ENCODE measurements at regions not wholly inside any gene's neighbourhood (a gene's known extent, or its start where the extent isn't known, plus 50 kb on each side); places are given as distances from the start of the nearest gene placed in this dataset.

- no peak for TF ChIP-seq SCRT2 (tag by site-specific recombination; IDR thresholded peaks at IDR 0.05)
- no peak for TF ChIP-seq SCRT1 (tag by site-specific recombination; IDR thresholded peaks at IDR 0.05; ENCODE audit: borderline replicate concordance)
- no peak for TF ChIP-seq ZNF292 (tag by site-specific recombination; IDR thresholded peaks at IDR 0.05; ENCODE audit: borderline replicate concordance, low read depth)
- no peak for TF ChIP-seq ZNF704 (tag by site-specific recombination; IDR thresholded peaks at IDR 0.05)
- TF ChIP-seq, protein P1, sequence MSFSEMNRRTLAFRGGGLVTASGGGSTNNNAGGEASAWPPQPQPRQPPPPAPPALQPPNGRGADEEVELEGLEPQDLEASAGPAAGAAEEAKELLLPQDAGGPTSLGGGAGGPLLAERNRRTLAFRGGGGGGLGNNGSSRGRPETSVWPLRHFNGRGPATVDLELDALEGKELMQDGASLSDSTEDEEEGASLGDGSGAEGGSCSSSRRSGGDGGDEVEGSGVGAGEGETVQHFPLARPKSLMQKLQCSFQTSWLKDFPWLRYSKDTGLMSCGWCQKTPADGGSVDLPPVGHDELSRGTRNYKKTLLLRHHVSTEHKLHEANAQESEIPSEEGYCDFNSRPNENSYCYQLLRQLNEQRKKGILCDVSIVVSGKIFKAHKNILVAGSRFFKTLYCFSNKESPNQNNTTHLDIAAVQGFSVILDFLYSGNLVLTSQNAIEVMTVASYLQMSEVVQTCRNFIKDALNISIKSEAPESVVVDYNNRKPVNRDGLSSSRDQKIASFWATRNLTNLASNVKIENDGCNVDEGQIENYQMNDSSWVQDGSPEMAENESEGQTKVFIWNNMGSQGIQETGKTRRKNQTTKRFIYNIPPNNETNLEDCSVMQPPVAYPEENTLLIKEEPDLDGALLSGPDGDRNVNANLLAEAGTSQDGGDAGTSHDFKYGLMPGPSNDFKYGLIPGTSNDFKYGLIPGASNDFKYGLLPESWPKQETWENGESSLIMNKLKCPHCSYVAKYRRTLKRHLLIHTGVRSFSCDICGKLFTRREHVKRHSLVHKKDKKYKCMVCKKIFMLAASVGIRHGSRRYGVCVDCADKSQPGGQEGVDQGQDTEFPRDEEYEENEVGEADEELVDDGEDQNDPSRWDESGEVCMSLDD (tag by site-specific recombination; IDR thresholded peaks at IDR 0.05): no peak
- CTCF ChIA-PET: no interaction called here
- Histone ChIP-seq H3K27ac (ENCODE audit: extremely low read depth, low read depth, low read length) (no peak overlapping the region), H3K4me3 (ENCODE audit: low read depth, low read length) (no peak overlapping the region), H3K36me3 (ENCODE audit: control insufficient read depth in 2 of 2, insufficient read depth in 1 of 2, low read length in 2 of 2) (no peaks in the 10 kb centered on the region), H3K9me3 (ENCODE audit: control insufficient read depth, insufficient read depth, low read depth, low read length) (no peaks in the 10 kb centered on the region), H3K4me1 (ENCODE audit: control insufficient read depth, insufficient read depth, low read length) (no peaks in the 10 kb centered on the region)
- POLR2A ChIA-PET: no interaction called here
These were observed 72.8 kb downstream of the HES1 start for GRCh38 chr3:194208709-194209108.

DNA sequence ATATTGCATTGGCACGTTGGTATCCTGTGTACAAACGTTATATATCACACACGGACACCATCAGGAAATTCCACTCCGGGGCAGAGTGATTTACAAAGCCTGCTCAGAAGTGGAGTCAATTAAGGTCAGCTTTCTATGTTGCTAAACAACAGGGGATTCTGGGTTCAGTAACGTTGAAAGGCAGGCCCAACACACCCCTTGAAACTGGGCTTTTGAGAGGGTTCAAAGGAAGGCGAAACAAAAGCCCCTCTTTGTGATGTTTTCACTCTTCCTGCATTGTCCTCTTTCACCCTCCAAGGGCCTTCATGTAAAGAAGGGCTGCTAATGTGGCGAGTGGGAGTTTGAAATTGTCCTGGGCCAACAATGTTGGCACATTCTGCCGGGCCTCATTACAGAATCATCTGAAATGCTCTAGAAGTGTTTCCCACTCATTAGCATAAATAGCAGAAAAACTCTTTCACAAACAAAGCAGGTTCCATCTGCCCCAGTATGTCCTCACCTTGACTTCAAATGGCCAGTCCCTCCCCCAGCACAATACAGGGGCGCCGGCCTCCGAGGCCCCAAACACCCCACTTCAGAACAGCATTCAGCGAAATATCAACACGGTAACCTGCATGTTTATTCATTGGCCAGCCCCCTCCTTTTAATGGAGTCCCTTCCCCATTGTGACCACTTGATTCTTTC, 76.4 kb downstream of the HES1 start:
- ChIA-PET POLR2A (no interaction called here), CTCF (no interaction called here)
- Histone ChIP-seq H3K36me3 (ENCODE audit: control insufficient read depth in 2 of 2, insufficient read depth in 1 of 2, low read length in 2 of 2) (no peaks in the 10 kb centered on the region), H3K4me3 (ENCODE audit: low read depth, low read length) (no peak overlapping the region), H3K9me3 (ENCODE audit: control insufficient read depth, insufficient read depth, low read depth, low read length) (no peaks in the 10 kb centered on the region), H3K4me1 (ENCODE audit: control insufficient read depth, insufficient read depth, low read length) (no peaks in the 10 kb centered on the region), H3K27ac (ENCODE audit: extremely low read depth, low read depth, low read length) (no peak overlapping the region)
- TF ChIP-seq ZNF558 (tag by site-specific recombination; IDR thresholded peaks at IDR 0.05) (no peak), ZNF555 (tag by site-specific recombination; conservative IDR thresholded peaks at IDR 0.05) (no peak), ZBTB44 (tag by site-specific recombination; IDR thresholded peaks at IDR 0.05) (no peak), ZNF433 (tag by site-specific recombination; IDR thresholded peaks at IDR 0.05; ENCODE audit: low read depth) (no peak), INSM2 (tag by site-specific recombination; IDR thresholded peaks at IDR 0.05) (no peak), ZNF660 (tag by site-specific recombination; IDR thresholded peaks at IDR 0.05) (no peak), ZNF350 (tag by site-specific recombination; IDR thresholded peaks at IDR 0.05) (no peak), ZNF26 (tag by site-specific recombination; IDR thresholded peaks at IDR 0.05) (no peak), ZNF324 (tag by site-specific recombination; IDR thresholded peaks at IDR 0.05) (no peak), HOXD13 (CRISPR knock-in tag; IDR thresholded peaks at IDR 0.05; ENCODE audit: borderline replicate concordance) (no peak), ZNF707 (tag by site-specific recombination; IDR thresholded peaks at IDR 0.05) (no peak), ZNF292 (tag by site-specific recombination; IDR thresholded peaks at IDR 0.05; ENCODE audit: borderline replicate concordance, low read depth) (no peak), ZFP37 (tag by site-specific recombination; IDR thresholded peaks at IDR 0.05) (no peak)
- TF ChIP-seq, protein P2, sequence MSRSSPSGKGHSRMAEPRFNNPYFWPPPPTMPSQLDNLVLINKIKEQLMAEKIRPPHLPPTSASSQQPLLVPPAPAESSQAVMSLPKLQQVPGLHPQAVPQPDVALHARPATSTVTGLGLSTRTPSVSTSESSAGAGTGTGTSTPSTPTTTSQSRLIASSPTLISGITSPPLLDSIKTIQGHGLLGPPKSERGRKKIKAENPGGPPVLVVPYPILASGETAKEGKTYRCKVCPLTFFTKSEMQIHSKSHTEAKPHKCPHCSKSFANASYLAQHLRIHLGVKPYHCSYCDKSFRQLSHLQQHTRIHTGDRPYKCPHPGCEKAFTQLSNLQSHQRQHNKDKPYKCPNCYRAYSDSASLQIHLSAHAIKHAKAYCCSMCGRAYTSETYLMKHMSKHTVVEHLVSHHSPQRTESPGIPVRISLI (tag by site-specific recombination; IDR thresholded peaks at IDR 0.05): no peak
- TF ChIP-seq, protein P3, sequence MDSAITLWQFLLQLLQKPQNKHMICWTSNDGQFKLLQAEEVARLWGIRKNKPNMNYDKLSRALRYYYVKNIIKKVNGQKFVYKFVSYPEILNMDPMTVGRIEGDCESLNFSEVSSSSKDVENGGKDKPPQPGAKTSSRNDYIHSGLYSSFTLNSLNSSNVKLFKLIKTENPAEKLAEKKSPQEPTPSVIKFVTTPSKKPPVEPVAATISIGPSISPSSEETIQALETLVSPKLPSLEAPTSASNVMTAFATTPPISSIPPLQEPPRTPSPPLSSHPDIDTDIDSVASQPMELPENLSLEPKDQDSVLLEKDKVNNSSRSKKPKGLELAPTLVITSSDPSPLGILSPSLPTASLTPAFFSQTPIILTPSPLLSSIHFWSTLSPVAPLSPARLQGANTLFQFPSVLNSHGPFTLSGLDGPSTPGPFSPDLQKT (IDR thresholded peaks at IDR 0.05; ENCODE audit: borderline replicate concordance, low read depth, low read length): no peak
